HL-60 (cell line): ENCODE measurements at regions not wholly inside any gene's neighbourhood (a gene's known extent, or its start where the extent isn't known, plus 50 kb on each side); places are given as distances from the start of the nearest gene placed in this dataset.

Experiments used
- DNase-seq, 2 experiments: peaks; one replicate each; pipeline ENCODE4 v3.0.0-alpha.2; 2010 to 2020; ENCODE audit warnings: low read depth in 1 of 2, low spot score in 1 of 2
- H3K27ac ChIP-seq: fragments of 250-450 bp; sonication (Bioruptor Pico); replicated peaks from 2 replicates; pipeline ENCODE4 v1.5.1; 2020; ENCODE audit warnings: mild to moderate bottlenecking, moderate library complexity
- H3K27me3 ChIP-seq: fragments of 250-450 bp; sonication (Bioruptor Pico); 2 replicates; pipeline ENCODE4 v1.5.1; 2021; ENCODE audit warnings: mild to moderate bottlenecking, moderate library complexity; ENCODE audit not compliant: insufficient read depth, poor library complexity, severe bottlenecking
- H3K4me3 ChIP-seq: replicated peaks from 2 replicates; pipeline ENCODE4 v1.5.1; 2011; ENCODE audit warnings: mild to moderate bottlenecking, control low read depth, low read length; ENCODE audit not compliant: insufficient read depth
- CTCF ChIP-seq: IDR thresholded peaks from one replicate; pipeline ENCODE4 v1.5.1; 2011; ENCODE audit warnings: low read length, control low read depth, inconsistent platforms; ENCODE audit not compliant: insufficient read depth
- GABPA ChIP-seq: IDR thresholded peaks from 2 replicates; pipeline ENCODE4 v1.6.1; 2012; ENCODE audit warnings: low read depth
- POLR2AphosphoS5 ChIP-seq: IDR thresholded peaks from 2 replicates; pipeline ENCODE4 v1.6.1; 2012; ENCODE audit warnings: low read depth
- SPI1 ChIP-seq: IDR thresholded peaks from 2 replicates; pipeline ENCODE4 v1.6.1; 2012; ENCODE audit warnings: low read depth, mild to moderate bottlenecking, borderline replicate concordance
- TF ChIP-seq, protein P1 (sequence below): IDR thresholded peaks from 2 replicates; pipeline ENCODE4 v1.6.1; 2012; ENCODE audit warnings: low read depth; ENCODE audit not compliant: insufficient replicate concordance

DNA sequence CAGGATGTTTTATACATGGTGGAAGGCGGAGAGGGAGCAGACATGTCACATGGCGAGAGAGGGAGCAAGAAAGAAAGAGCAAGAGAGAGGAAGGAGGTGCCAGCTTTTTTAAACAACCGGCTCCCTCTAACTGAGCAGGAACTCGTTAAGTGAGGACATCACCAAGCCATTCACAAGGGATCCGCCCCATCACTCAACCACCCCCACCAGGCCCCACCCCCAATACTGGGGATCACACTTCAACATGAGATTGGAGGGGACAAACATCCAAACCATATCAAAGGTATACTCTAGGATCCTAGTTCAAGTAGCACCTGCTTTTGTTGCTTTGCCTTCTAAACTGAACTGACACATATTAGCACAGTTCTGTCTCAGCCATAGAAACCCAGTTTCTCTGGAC, 141.9 kb upstream of the KLF14 start:
- no peak for DNase-seq

DNA sequence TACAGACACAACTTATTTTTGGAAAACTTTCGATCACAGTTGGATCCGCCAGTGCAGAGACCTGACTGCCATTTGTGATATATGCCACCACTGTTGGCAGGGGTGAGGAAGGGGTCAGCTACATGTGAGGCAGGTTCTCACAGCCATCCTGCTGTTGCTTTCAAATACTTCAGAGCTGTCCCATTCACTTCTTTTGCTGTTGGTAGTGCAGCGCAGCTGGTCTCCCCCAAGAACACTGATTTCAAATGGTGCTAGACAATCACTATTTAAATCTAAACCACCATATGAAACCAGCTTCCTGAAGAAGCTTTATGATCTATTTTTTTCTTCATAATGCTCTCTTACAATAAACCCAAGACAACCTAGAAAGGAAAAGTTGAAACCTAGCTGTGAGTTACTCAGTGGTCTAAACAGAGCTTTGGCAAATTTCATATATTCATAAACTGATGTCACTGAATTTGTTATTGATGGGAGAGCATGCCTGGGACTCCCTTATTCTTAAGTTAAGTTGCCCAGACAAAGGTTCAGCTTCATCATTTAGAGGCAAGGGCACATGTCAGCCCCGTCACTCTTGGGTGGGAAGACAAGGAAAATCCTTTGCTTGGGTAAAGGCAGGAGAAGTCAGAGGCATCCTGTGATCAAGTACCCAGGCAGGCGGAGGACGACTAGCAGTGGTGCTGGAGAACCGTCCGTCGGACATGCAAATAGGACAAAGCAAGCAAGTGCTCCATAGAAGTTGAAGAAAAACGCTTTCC, 143.4 kb upstream of the KLF14 start:
- DNase-seq, result no peak
- Histone ChIP-seq H3K27ac (no peak overlapping the region), H3K4me3 (no peak overlapping the region), H3K27me3 (no peaks in the 10 kb centered on the region)
- TF ChIP-seq, protein P1, sequence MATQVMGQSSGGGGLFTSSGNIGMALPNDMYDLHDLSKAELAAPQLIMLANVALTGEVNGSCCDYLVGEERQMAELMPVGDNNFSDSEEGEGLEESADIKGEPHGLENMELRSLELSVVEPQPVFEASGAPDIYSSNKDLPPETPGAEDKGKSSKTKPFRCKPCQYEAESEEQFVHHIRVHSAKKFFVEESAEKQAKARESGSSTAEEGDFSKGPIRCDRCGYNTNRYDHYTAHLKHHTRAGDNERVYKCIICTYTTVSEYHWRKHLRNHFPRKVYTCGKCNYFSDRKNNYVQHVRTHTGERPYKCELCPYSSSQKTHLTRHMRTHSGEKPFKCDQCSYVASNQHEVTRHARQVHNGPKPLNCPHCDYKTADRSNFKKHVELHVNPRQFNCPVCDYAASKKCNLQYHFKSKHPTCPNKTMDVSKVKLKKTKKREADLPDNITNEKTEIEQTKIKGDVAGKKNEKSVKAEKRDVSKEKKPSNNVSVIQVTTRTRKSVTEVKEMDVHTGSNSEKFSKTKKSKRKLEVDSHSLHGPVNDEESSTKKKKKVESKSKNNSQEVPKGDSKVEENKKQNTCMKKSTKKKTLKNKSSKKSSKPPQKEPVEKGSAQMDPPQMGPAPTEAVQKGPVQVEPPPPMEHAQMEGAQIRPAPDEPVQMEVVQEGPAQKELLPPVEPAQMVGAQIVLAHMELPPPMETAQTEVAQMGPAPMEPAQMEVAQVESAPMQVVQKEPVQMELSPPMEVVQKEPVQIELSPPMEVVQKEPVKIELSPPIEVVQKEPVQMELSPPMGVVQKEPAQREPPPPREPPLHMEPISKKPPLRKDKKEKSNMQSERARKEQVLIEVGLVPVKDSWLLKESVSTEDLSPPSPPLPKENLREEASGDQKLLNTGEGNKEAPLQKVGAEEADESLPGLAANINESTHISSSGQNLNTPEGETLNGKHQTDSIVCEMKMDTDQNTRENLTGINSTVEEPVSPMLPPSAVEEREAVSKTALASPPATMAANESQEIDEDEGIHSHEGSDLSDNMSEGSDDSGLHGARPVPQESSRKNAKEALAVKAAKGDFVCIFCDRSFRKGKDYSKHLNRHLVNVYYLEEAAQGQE, result no peak
- TF ChIP-seq CTCF, result no peak
- no peak for TF ChIP-seq POLR2AphosphoS5
- no peak for TF ChIP-seq SPI1
- no peak for TF ChIP-seq GABPA

More for the DNA sequence above, 141.9 kb upstream of the KLF14 start:
- Histone ChIP-seq H3K4me3 (no peak overlapping the region), H3K27me3 (no peaks in the 10 kb centered on the region), H3K27ac (no peak overlapping the region)
- TF ChIP-seq POLR2AphosphoS5 (no peak), GABPA (no peak), CTCF (no peak), SPI1 (no peak)
- TF ChIP-seq, protein P1, result no peak

- no peak overlapping the region for H3K27ac ChIP-seq
- no peak overlapping the region for H3K4me3 ChIP-seq
- no peak for TF ChIP-seq SPI1
- no peak for TF ChIP-seq GABPA
- TF ChIP-seq CTCF, result no peak
- TF ChIP-seq, protein P1, result no peak
- no peak for TF ChIP-seq POLR2AphosphoS5
- no peak for DNase-seq
- no peaks in the 10 kb centered on the region for H3K27me3 ChIP-seq
These were observed 143.9 kb upstream of the KLF14 start for GRCh38 chr7:130877991-130878305.
